HG03159 (cell line): ENCODE measurements at regions not wholly inside any gene's neighbourhood (a gene's known extent, or its start where the extent isn't known, plus 50 kb on each side); places are given as distances from the start of the nearest gene placed in this dataset.

ENCODE experiments used
- ATAC-seq: cut with Tn5 transposase; IDR thresholded peaks from one replicate; pipeline ENCODE4 v1.9.1; 2021; ENCODE audit warnings: mild to moderate bottlenecking, moderate library complexity; ENCODE audit not compliant: unreplicated experiment

DNA sequence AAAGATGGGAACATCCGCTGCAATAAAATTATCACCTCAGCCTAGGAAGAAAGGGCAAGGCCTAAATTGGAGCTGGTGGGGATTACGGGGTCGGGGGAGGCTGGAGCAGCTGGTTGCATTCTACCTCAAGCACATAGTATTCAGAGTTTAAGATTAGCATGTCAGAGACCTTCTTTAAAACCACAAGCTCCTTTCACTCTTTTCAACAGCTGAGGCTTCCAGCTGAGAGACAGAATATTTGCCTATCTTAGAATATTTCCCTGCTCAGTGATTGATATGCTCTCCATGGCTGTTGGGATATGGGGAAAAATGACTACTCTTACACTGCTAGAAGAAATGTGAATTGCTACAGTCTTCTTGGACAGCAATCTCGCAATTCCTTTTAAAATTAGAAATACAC is 248.6 kb downstream of the TBX15 start:
- ATAC-seq = no peak

- ATAC-seq = no peak
Observed at GRCh38 chr1:118736322-118736721, 251.8 kb downstream of the TBX15 start.

DNA sequence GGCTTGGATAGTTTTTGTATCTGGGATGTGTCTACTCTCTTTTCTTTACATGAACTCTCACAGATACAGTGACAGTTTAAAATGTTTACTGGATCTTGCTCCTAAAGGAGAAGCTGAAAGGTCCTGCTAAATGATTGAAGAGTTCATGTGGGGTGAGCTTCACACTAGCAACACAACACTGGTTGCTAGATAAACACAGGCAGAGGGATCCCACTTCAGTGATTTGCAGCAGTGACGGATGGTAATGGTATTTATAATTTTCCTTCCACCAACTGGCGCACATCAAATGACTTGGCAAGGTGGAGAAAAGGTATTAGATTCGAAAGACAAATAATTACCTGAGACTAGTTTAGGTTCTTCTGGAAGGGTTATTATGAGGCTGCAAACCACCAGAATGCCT is 270.2 kb downstream of the TBX15 start:
- ATAC-seq = no peak

DNA sequence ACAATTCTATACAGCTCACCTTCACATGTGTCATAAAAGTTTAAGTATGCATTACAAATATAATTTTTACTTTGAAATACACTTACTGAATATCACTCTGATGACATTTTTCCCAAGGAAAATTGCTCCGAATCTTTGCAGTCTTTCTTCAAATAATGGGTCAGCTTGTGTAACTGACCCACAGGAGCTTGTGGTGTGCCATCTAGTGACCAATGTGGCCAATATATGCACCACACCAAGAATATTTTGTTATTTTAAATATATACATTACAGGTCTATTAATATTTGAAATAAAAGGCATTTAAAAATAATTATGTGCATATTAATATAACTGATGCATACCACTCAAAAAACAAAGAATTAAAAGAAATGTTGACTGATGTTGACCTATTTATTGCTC is 271.4 kb downstream of the TBX15 start:
- no peak for ATAC-seq

- no peak for ATAC-seq
Observed at GRCh38 chr1:118711356-118711755, 276.8 kb downstream of the TBX15 start.

DNA sequence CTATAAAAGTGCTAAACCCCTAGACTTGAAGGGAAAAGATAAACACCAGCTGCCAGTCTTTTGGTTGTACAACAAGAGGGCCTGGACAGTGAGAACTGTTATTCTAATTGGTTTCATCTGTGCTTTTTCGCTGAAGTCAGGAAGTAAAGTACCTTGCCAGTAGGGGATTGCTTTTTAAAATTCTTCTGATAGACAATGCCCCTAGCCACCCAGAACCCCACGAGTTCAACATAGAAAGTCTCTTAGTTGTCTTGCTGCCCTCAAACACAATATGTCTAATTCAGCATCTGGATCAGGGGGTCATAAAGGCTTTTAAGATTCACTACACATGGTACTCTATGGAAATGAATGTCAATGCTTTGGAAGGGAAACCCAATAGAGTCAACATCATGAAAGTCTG is 289.2 kb downstream of the TBX15 start:
- ATAC-seq = no peak

DNA sequence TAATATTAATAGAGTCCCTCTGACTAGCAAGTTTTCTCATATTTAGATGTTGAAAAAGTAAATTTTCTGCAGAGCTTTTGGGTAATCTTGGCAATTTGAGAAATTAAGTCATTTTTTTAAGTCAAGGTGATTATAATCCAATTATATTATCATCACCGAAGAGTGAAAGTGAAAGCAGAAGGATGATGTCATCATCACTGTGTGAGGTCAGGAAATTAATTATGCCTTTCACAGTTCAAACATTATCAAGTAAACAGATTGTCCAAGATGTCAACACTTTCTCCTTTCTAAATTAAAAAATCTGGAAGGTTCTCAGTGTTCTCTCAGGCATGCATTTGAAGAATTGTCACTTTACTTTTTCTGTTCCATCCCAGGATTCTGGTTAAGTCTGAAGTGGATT is 296.0 kb downstream of the TBX15 start:
- no peak for ATAC-seq

- no peak for ATAC-seq
Observed at GRCh38 chr1:118688891-118689290, 299.3 kb downstream of the TBX15 start.

GRCh38 chr1:118661769-118662320 is 326.3 kb downstream of the TBX15 start:
- no peak for ATAC-seq

DNA sequence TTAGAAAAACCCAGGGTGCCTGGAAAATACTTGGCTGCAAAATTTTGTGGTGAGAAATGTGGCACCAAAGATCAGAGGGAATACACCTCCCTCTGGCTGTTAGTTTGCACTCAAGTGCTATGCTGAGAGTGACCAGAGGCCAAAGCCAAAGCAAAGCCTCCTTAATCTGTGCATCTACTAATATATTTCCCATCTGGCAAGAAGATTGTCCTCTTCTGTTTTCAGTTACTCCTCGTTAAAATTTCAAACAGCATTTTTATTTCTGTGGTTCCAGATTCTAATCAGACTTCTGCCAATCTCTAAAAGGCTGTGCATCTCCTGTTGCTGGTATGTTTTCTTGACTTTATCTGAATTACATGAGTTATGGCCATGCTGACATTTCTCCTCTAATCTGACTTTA is 327.4 kb downstream of the TBX15 start:
- ATAC-seq = no peak

DNA sequence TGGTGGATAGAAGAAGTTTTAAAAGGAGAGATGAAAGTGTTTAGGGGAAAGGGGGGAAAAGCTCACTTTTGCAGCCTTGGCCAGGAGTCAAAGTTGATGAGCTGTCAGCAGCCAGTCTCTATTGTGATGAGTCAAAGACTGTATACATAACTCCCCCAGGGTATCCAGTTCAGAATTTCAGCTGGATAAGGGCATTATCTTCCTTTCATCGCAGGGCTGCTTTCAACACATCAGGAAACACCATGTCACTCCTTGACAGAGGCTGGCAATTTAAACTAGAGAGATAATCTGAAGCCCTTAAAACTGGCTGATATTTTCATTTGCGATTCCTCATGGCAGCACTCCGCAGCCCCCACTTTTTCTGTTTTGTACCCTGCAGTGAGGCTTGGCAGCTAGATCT is 328.5 kb downstream of the TBX15 start:
- no peak for ATAC-seq

DNA sequence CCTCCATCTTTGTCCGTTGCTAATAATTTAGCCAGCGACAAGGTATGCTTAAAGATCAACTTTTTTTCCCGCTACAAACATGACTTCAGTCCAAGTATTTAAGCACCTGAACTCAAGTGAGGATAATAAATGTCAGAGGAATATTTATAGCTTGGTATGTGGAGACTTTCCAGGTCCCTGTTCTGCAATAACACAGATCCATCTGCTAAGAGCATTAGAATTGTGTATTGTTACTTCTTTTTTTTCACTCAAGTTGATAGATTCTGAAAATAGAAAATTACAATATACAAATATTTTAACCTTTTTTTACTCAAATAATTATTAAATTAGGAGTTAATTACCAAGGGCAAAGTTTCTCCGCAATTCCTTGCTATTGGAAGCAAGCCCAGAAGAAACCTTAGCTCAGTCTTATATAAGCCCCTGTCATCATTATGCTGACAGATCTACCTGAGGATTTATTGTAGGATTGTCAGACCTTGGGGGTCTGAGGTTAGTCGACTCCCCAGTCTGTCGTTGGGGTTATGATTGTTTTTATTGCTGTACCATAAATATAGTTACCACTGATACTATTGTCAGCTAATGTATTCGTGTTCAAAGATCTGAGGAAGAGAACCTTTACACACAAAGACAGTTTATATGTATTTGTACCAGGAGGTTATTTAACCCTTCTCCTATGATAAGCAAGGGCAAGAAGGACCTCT is 337.9 kb downstream of the TBX15 start:
- ATAC-seq = no peak

DNA sequence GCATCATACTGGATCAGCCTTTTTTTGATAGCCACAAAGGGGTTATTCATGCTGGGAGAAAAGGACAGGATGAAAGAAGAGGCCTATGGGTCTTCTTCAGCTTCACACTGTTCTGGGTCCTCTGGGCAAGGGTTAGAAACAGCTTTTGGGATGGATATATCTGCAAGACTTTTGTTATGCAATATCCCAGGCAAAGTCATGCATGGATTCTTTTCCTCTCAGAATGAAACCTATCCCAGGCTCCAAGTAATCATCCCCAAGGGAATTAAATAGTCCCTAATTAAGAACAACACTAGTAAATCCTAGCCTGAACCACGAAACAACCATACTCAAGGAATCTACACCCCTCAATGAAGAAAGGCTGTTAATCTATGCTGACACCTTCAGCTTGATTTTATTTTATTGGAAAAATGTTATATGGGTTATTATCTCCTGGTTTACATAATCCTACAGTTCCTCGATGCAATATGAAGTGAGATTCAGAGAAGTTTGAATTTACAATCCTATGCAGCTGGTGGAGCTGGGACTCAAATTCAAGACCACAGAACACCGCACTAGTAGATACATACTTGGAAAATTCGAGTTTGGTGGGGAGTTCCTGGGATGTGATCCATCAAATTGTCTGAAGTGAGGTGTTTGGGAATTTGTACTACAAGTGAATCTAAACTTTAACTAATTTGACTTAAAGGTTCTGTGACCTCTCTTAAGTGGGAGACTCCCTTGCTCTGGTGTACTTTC is 338.6 kb downstream of the TBX15 start:
- no peak for ATAC-seq

DNA sequence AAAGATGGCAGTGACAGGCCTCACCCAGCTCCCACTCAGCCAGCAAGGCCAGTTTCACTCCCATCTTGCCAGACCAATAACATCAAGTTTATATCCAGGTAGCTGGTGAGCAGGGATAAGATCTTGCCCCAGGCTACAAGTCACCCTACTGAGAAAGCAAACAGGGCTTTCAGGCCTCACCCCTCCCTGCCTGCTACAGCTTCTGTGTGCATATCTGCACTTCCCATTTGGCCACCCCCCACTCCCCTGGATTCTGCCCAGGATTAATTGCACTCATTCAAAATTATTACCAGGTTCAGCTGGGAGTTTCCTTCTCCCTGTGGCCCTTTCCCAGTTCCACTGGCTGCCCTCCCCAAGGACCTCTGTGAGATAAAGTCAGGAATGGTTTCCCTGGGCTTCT is 352.1 kb downstream of the TBX15 start:
- no peak for ATAC-seq

GRCh38 chr1:118627435-118627834 is 360.7 kb downstream of the TBX15 start:
- ATAC-seq = no peak

- ATAC-seq = no peak
Observed at GRCh38 chr1:118621839-118622238, 366.3 kb downstream of the TBX15 start.

GRCh38 chr1:118618618-118619340 is 369.4 kb downstream of the TBX15 start:
- ATAC-seq = no peak

- no peak for ATAC-seq
Observed at GRCh38 chr1:118617916-118618315, 370.2 kb downstream of the TBX15 start.

DNA sequence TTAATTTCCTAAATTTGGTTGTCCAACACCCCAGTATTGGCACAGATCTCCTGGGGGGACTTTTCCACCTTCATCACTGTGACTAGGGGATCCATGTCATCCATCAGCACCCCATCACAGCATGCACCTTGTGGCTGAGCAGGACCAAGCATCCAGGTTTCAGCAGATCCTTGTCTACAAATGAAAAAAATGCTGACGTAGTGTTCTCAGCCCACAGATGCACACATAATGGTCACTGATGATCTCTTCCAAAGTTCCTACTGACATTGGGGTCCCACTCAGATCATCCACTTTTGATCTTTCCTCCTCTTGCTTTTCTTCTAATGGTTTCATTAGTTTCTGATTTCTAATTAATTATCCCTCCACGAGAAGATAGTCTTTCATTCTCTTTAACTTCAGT is 373.1 kb downstream of the TBX15 start:
- ATAC-seq = no peak

DNA sequence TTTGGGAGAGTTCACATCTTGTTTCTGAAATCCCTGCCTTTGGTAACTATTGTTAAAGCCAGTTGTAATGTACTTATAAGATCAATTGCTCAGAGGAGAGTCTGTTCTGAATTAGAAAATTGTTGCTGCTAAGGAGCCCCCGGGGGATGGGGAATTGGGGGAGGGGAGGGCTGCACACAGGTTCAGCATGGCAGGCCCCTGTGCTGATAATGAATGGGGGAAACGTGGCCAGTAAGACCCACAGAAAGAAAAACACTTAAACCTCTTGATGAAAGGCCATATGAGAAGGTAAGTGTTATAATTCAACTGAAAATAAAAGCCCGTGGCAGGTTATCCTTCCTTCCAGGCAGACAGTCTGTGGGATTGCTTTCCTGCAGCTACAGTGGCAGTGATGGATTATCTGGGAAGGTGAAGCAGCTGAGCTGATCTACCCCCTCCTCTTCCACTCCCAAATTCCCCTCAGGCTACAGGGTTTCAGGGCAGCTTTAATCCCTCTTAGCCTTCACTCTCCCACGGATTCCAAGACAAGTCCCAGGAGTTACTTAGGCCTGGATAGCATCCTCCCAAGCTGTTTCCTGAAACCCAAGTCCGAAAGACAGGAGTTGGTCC is 398.8 kb downstream of the TBX15 start:
- no peak for ATAC-seq

GRCh38 chr1:118588566-118588965 is 399.6 kb downstream of the TBX15 start:
- no peak for ATAC-seq
